Eye (tissue), 1 donor: ENCODE measurements at regions not wholly inside any gene's neighbourhood (a gene's known extent, or its start where the extent isn't known, plus 50 kb on each side); places are given as distances from the start of the nearest gene placed in this dataset.
"Not testable (repeated sequence)": the region's sequence is repeated elsewhere in the genome, so short reads cannot be mapped to it uniquely, and the experiment has no call there.

ENCODE experiments used
- DNase-seq: peaks from one replicate; pipeline ENCODE4 v3.0.0-alpha.2; 2015

- DNase-seq = peak; percentile 3
These were observed 122.0 kb upstream of the SOX14 start for GRCh38 chr3:137641879-137642704.

DNA sequence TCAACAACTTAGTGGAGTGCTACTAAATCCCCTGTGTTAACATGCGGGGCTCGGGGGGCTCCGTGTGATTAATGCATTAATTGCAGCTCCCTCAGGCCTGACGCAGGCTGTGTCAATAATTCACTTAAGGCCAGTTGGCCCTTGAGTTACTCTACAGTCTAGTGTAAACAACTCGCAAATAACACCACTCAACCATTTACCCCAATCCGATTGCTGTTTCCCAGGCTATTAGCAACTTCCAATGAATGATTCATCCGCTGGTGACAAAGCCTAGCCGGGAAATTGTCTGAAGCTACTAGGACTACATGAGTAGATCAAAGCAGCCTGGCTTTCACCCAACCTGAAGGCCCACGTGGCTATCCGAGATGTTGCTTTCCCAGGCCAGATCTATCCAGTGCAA lies 121.3 kb upstream of the SOX14 start:
- peak; percentile 28 for DNase-seq

DNA sequence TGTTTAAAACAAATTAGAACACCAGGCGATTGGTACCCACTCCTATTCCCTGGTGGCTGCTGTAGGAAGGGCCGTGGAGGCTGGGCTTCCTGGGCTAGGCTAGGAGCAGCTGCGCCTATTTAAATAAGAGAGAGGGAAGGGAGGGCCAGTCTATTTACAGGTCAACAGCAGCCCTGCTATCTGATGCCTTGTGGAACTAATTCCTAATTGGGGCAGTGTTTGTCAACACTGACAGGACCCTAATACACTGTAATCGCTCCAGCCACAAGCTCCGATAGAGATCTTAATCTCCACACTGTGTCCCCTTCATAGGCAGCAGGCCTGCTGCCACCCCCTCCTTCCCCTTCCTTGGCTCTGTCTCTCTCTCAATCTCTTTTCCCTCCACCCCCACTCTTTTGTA lies 116.9 kb upstream of the SOX14 start:
- peak; percentile 25 for DNase-seq

GRCh38 chr3:137669519-137670060 lies 94.5 kb upstream of the SOX14 start:
- no peak for DNase-seq

DNA sequence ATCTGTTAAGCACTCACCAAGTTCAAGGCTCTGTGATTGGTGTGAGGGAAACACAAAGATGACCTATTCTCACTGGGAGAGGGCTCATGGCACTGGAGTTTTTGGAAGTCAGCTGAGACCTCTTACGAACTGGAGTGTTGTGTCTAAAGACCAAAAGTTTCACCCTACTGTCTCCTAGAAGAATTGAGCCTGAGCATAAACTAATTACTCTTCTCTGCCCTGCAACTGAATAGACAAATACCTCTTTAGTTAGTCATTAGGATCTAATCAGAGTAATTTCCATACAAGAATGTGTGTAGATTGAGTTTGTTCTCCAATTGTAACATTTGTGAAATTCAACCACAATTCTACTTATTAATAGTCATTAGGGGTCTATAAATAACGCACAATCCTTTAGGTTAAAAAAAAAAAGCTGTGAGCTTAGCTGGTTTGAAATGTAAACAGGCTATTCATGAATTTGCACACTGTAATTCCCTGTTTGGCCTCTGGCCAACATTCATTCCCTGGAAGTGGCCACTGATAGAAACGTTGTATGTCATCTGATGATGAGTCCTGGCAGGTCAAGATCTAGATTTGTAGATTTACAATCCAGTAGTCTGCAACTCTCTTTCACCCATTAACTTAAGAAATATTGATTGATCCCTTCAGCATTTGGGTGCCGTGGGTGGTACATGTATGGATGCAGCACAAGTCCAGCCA lies 76.8 kb upstream of the SOX14 start:
- no peak for DNase-seq

DNA sequence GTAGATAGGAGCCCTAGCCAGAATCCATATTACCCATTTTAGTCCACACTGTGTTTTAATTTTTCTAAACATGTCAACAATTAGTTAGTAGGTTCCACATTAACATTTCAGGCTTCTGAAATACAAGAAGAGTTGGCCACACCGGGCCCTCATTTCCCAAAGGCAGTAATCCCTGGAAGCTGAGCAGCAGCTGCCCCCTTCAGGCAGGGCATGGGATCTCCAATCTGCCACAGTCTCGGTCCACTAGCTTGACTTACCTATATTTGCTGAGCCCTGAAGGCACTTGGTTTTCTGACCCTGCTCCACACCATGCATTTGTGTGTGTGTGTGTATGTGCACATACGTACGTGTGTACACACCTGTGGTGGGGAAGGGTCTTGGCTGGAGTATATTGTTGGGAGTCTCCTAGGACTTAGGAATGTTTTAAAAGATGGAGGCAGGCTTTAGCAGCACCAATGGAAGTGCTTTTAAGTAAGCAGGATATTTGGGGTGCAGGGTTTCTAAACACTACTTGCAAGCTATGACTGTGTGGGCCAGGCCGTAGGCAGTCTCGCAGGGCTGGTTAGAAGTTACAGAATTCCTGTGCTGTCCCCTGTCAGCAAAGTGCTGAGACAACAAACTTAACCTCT lies 71.2 kb upstream of the SOX14 start:
- DNase-seq = peak; percentile 44

- peak; percentile 17 for DNase-seq
These were observed 70.3 kb upstream of the SOX14 start for GRCh38 chr3:137693791-137694190.

- DNase-seq = peak; percentile 72
These were observed 69.3 kb upstream of the SOX14 start for GRCh38 chr3:137694836-137695235.

DNA sequence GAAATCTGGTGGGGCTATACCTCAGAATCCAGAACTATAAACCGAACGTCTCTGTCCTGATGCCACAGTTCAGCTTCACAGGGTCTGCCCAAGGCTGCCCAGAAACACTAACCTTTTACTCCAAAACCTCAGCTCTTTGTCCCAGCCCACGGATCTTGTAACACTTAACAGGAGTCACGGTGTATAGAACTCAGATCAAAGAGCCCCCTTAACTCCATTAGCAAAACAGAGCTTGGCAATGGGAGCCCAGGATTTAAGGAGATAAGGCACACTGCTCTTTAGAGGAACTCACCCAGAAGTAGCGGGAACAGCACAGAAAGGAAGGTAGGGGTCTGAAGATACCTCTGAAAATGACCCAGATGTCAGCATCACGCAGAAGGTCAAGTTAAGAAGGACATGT lies 68.8 kb upstream of the SOX14 start:
- DNase-seq = no peak

GRCh38 chr3:137709011-137709601 lies 55.0 kb upstream of the SOX14 start:
- DNase-seq = peak; percentile 27

DNA sequence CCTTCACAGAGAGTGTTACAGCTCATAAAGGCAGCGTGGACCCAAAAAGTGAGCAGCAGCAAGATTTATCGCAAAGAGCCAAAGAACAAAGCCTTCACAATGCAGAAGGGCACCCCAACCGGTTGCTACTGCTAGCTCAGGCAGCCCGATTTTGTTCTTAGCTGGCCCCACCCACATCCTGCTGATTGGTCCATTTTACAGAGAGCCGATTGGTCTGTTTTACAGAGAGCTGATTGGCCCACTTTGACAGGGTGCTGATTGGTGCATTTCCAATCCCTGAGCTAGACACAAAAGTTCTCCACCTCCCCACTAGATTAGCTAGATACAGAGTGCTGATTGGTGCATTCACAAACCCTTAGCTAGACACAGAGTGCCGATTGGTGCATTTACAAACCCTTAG lies 50.1 kb upstream of the SOX14 start:
- not testable (repeated sequence) for DNase-seq
